ENCODE measurements at regions not wholly inside any gene's neighbourhood (a gene's known extent, or its start where the extent isn't known, plus 50 kb on each side); places are given as distances from the start of the nearest gene placed in this dataset.

DNA sequence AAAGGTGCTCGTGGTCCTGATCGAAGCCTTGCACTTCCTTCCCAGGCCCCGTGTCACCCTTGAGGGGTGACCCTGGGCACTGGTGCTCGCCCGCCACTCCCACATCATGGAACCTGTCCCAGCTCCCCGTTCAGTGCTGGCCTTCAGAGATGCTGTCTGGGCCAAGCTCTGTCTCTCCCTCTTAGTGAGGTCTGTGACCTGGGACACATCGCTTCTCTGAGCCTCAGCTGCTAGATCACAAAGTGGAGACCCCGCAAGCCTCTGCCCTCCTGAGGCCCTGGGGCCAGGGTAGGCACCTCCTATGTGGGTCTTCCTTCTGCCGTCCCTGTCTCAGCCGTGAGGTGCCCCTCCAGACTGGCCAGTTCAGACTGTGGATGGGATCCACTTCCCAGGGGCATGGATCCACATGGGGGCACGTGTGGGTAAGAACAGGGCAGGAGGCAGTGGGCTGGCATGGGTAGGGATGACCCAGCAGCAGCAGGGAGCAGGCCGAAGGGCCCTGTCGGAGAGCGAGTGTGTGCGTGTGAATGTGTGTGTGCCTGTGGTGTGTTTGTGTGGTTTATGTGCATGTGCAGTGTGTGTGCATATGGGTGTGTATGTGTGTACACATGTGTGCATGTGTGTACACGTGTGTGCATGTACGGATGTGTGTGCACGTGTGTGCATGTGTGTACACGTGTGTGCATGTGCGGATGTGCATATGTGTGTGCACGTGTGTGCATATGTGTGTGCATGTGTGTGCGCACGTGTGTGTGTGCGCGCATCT is 1073.7 kb downstream of the BRD1 start:
- no peak for DNase-seq

DNA sequence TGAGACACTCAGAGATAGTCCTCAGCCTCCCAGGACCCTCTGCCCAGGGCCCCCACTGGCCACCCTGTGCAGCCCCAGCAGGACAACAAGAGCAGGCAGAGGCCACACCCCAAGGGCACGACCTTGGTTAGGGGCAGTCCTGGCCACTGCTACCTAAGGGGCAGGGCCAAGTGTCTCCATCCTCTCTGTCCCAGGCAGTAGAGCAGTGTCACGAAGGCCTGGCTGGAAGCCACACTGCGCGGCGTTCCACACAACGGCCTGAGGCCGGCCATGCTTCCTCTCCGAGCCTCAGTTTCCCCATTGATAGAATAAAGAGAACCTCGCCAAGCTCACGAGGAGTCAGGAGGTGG is 1074.3 kb downstream of the BRD1 start:
- no peak for DNase-seq

DNA sequence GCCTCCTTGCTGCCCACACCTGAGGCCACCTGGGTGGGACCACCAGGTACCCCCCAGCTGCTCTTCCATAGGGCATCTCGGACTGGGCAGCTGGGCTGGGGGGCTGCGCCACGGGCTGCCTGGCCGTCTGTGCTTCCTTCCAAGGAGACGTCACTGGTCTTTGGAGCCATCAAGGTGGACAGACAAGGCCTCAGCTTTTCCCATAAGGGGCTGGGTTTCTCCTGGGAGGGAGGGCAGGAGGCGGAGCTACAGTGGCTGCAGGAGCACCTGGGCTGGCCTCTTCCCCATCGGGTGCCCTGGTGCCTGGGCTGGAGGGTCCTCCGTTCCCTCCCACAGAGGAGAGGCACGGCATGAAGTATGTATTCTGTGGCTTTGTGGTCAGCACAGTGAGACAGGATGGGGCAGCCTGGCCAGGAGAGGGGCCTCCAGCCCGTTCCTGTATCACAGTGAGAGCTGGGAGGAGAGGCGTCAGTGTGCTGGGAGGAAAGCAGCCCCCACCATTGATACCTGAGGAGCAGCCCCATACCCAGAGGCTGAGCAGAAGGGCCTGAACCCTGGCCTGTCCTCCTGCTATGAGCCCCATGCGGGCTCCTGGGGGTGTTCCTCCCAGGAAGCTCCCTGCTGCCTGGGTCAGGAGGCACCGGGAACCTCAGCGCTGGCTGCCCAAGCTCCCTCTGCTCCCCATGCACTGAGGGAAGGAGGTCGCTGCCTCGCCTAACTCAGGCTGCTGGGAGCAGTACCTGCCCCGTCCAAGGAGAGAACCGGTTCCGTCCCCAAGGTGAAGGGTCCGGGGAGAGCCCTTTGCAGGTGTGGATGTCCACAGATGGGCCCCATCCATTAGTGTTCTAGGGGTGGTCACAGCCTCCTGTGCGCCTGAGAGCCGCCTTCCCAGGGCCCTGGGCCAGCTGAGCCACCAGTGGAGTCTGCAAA is 1075.0 kb downstream of the BRD1 start:
- no peak for DNase-seq

DNA sequence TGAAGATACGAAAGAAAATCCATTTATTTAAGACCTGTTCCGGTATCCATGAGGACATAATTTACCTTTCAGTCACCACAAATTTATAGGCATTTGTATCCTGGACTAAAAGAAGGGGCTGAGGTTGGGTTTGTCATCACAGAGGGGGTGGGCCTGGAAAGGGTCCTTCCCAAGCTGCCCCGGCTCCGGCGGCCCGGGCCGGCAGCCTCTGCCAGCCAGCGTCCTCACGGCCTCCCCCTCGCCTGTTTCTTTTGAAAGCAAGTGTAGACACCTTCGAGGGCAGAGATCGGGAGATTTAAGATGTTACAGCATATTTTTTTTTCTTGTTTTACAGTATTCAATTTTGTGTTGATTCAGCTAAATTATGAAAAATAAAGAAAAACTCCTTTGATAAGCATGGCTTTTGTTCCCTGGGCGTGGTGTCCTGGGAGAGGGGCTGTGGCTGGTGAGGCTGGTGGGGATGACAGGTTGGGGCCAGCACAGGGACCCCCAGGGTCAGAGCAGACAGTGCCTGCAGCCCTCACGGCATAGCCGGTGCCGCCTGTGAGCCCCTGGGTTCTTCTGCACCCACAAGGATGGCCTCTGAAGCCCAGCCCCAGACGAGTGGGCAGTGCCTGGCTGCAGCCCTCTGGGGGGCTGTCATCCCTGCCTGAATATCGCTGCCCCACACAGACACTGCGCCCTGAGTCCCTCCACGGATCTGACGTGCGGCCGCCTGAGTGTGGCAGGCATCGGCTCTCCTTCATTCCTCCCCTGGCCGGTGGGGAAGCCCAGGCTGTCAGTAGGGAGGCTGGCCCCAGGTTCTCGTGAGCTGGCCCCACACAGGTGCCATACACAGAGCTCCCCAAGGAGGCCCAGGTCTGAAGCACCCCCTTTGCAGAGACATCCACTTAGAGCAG is 1075.9 kb downstream of the BRD1 start:
- DNase-seq = no peak

DNA sequence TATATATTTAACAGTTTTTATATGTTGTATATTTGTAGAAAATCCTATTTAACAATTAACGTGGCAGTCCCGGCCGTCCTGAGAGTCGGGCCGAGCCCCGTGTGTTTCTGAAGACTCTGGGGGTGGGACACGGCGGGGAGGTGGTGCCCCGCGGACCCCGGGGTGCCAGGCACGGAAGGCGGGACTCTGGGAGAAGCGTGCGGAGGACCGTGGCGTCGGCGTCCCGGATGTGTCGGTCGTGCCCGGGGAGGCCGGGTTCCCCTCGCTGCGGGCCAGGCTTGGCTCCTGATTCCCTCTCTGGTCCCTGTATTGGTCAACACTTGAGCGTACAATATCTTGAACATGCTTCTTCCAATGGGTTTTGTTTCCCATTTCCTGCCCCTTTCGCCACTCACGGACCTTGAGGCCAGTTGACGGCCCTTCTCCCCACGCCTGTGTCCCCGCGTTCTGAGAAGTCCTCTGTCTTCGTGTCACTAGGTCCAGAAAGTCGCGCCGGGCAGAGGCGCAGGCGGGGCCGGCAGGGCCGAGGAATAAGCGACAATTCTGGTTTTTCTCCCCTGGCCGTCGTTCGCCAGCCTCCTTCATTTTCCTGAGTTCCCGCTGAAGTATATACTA is 1076.7 kb downstream of the BRD1 start:
- no peak for DNase-seq

DNA sequence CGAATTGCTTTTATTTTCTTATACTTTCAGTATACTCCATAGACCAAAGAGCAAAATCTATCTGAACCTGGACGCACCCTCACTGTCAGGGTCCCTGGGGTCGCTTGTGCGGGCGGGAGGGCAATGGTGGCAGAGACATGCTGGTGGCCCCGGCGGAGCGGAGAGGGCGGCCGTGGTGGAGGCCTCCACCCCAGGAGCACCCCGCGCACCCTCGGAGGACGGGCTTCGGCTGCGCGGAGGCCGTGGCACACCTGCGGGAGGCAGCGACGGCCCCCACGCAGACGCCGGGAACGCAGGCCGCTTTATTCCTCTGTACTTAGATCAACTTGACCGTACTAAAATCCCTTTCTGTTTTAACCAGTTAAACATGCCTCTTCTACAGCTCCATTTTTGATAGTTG is 1077.4 kb downstream of the BRD1 start:
- DNase-seq = no peak

DNA sequence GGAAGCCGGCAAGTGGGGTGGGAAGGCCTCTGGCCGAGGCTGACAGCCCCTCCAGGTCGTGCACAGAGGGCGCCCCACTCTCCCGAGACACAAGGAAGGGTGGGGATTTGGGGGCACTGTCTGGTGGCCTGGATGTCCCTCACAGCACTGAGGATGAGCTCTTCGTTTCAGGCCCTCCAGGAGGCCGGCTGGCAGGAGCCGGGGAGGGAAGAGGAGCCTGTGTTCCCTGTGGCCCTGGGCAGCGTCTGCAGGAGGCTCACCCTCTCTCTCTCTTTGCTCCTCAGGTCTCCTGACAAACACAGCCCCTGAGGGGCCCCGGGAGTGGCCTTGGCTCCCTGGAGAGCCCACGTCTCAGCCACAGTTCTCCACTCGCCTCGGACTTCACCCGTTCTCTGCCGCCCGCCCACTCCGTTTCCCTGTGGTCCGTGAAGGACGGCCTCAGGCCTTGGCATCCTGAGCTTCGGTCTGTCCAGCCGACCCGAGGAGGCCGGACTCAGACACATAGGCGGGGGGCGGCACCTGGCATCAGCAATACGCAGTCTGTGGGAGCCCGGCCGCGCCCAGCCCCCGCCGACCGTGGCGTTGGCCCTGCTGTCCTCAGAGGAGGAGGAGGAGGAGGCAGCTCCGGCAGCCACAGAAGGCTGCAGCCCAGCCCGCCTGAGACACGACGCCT is 1078.0 kb downstream of the BRD1 start:
- DNase-seq = no peak

DNA sequence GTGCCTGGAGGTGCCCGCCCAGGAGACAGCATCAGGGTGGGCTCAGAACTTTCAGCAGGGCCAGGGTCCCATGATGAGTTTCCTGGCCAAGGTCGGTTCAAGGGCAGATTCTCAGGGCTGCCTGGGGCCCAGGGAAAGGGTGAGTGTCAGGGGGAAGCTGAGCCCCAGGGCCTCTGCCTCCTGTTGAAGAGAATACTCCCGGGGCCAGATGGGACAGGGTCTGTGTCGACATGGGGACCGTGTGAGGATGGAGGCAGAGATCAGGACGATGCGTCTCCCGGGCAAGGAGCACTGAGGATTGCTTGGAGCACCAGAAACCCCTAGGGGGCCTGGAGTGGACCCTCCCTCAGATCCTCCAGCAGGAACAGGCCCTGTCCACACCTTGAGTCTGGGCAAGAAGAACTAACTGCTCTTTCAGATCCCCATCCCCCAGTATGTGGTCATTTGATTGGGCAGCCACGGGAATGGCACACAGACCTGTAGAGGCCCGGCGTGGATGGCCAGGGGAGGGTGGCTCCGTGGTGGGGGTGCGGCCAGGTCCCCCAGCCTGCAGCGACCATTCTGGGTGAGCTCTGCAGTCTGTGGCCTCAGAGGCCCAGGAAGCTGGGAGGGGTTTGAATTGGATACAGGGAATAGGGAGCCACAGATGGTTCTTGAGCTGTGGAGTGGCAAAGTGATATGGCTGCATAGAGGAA is 1078.7 kb downstream of the BRD1 start:
- no peak for DNase-seq

DNA sequence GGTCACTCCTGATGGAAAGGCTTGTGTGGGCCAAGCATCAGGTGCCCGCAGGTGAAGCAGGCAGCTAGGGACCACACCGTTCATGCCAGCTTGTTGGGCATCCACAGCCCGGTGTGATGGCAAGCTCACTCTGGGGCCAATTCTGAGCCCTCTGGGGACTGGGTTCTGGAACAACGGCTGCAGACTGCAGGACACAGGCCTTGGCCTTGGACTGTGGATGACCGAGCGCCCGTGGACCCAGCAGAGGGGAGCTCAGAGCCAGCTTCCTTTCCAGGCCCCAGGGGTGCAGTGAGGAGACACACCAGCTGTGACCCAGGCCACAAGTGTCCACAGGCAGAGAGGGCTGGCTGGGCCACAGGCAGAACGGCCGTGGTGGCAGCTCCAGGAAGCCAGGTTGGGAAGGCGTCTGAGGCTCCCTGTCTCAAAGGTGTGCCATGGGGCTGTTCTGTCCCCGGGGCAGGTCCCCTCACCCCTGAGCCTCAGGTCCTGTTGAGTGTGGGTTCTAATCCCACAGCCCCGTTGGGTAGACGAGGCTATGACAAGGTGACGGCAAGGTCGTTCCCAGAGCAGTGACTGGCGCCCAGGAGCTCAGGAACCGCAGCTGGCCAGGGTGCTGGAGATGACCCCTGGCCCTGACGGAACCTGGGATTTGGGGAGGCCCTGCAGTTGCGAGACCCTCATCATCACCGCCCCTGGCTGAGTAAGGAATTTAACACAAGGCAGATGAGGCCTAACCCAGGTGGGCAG is 1079.4 kb downstream of the BRD1 start:
- no peak for DNase-seq

DNA sequence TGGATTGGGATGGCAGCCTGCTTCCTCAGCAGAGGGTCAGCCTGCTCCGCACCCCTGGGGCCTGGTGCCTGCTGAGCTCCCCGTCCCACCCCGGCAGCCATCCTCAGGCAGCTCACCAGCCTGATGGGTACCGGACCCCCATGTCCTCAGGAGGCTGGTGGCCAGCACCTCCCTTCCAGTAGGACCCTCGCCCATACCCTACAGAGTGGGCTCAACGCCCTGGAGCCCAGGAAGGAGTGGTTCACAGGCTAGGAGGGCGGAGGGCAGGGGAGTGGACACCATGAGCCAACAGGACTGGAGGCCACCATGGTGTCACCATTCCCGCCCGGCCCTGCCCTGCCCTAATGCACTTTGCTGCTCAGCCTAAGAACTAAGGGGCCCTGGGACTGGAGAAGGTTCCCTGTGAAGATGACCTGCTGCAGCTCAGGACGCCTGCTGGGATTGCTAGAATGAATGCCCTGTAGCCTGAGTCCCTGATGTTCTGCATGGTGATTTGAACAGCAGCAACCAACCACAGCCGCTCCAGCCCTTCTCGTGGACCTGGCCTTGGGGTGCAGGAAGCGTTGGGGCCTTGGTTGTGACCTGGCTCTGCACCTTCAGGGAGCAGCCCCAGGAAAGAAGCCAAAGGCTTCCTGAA is 1080.8 kb downstream of the BRD1 start:
- no peak for DNase-seq

DNA sequence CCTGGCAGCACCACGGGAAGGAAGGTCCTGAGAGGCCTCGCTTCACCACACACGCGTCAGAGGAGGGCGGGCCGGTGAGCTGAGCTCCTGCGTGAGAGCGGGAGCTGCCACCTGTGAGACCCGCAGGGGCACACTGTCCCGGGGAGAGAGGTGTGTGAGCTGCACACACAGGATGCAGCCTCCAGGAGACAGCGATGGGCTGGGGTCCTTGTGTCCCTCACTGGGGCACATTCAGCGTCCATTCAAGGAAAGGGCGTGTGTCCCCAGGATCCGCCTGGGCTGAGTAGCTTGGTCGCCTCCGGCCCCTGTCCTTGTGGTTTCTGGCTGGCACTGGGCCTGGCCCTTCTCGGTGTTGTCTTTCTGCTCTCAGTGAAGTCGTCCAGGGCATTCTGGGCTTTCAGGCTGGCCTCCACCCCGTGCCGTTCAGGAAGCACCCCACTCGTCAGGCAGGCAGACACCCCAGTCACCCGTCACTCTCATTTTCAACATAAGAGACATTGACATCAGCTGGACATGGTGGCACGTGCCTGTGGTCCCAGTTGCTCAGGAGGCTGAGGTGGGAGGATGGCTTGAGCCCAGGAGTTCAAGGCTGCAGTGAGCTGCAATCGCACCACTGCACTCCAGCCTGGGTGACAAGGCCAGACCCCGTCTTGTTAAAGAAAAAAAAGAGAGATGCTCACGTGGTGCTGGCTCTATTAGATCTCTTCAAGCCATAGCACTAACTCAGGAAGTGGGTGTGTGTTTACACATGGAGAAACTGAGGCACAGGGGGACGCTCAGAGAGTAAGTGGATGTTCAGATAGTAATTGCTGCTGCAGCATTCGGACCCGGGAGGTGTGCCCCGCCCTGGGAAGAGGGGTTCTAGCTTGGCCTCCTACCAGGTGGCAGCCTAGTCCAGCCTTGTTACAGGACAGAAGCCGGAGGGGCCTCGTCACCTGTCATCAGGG is 1081.6 kb downstream of the BRD1 start:
- no peak for DNase-seq

DNA sequence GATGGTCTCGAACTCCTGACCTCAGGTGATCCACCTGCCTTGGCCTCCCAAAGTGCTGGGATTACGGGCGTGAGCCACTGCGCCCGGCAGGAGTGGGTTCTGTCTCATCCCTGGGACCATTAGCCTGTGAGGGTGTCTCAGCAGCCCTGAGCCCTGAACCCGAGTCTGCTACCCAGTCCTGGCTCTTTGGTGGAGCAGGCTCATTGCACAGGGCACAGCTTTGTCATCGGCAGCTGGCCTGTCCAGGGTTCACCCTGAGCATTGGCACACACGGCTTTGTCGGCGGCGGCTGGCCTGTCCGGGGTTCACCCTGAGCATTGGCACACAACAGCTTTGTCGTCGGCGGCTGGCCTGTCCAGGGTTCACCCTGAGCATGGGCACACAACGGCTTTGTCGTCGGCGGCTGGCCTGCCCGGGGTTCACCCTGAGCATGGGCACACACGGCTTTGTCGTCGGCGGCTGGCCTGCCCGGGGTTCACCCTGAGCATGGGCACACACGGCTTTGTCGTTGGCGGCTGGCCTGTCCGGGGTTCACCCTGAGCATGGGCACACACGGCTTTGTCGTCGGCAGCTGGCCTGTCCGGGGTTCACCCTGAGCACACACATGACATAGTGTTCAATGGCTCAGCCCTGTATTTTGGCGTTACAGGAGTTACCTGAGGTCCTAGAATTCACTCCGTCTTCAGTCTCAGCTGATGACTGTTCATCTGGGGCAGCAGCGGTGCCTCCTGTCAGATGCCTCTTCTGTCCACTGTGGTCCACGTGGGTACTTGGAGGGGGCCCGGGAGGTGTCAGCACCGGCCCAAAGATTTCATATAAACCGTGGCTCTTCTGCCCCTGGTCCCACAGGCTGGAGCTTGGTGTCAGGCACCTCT is 1082.5 kb downstream of the BRD1 start:
- no peak for DNase-seq

DNA sequence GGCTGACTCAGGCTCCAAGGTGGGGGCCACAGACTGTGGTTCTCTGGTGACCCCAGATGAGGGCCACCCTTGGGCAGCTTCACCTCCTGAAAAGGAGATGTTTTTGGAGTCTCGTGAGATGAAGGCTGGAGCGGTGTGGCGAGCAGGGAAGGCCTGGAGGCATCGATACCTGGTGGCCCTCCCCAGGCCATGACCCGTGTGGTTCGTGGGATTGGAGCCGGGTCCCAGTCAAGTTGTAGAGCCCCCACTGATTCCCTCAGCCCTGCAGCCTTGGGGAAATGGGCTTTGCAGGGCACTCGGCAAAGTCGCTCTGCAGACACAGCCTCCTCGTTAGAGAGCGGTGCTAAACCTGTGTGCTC is 1083.4 kb downstream of the BRD1 start:
- DNase-seq = no peak

DNA sequence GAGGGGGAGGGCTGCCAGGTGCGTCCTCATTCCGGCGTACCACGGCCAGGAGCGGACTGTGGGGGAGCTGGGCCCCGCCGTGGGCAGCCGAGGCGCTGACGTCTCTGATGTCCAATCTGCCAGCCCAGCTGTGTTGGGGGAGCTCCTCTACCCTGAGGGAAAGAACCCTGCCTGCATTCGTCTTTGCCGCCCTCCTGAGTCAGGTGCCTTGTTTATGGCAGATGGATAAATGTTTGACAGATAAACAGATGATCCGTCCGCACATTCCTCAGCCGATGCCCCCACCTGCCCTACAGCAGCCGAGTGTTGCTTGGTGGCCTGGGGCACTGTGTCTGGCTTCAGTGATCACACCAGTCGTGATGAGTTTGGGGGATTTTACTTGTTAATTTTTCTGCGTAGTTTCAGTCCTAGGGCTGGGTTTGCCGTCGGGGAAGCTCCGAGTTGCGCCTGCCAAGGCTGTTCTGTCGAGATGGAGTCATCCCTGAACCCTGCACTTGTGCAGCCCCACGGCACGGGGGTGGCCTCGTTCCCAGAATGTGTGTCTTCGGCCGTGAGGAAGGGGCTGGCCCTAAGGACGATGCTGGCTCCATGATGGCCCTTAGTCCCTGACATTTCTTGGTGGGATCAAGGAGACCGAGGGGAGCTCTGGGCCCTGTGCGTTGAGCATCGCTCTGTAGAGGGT is 1083.9 kb downstream of the BRD1 start:
- no peak for DNase-seq

DNA sequence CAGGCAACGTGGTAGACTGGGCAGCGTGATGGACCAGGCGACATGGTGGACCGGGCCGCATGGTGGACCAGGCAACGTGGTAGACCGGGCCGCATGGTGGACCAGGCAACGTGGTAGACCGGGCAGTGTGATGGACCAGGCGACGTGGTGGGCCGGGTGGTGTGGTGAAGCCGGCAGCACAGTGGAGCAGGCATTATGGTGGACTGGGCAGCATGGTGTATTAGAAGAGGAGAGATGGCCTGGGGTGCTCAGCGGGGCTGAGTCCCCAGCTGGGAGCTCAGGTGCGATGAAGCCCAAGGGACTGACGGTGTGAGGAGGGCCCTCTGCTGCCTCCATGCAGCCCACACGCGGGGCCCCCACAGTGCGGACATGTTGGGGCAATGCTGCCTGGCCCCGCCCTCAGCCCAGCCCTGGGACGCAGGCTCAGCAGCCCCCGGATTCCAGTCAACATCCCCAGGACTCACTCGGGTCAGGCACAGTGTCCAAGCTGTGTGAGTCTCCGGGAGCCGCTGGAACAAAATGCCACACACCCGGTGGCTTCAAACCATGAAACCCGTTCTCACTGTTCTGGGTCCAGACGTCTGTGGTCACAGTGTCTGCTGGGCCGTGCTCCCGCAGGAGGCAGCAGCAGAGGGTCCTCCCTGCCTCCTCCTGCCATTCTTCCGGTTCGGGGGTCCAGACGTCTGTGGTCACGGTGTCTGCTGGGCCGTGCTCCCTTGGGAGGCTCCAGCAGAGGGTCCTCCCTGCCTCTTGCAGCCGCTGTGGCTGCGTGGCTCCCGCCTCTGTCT is 1084.9 kb downstream of the BRD1 start:
- no peak for DNase-seq

DNA sequence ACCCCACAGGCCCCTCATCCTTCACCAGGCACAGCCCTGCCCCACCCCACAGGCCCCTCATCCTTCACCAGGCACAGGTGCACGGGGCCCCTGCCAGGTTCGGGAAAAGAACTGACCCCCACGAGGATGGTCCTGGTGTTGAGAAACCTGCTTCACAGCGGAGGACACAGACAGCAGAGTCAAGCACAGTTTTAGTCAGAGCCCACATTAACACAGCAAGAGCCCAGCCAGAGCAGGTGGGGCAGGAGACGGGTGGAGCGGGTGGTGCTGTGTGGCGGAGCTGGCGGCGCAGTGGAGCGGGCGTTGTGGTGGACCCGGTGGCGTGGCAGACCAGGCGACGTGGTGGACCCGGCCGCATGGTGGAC is 1085.5 kb downstream of the BRD1 start:
- DNase-seq = no peak

DNA sequence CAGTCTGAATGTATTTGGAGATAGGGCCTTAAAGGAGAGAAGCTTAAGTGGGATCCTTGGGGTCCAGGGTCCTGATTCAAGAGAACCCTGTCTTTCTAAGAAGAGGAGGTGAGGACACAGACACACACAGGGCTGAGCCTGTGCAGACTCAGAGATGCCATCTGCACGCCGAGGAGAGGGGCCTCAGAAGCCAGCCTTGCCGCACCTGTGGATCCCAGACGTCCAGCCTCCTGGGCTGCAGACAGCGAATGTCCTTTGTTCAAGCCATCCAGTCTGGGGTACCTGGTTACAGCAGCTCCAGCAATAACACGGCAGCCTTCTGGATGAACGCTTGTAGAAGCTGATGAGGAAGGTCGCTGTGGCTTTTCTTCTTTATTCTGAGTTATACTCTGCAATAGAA is 1086.1 kb downstream of the BRD1 start:
- DNase-seq = no peak
